K562 (cell line): ENCODE measurements at regions not wholly inside any gene's neighbourhood (a gene's known extent, or its start where the extent isn't known, plus 50 kb on each side); places are given as distances from the start of the nearest gene placed in this dataset.

Experiments used
- ATAC-seq: fragments of 200-7000 bp; cut with Tn5 transposase; 3 replicates; pipeline ENCODE4 v1.9.1; 2020; ENCODE audit warnings: moderate library complexity
- BruUV-seq: library from RNA; stranded (reverse); fragments of 400-500 nt; replicated peaks from 2 replicates; lab custom pipeline; 2021; lab: Mats Ljungman, UMichigan
- CTCF ChIA-PET: fragments of 300-600 bp; formaldehyde crosslinking; extraction: SDS; loops from one replicate; lab custom pipeline; 2021; ENCODE audit warnings: low intra/inter-chr PET ratio; lab: Yijun Ruan, JAX
- POLR2A ChIA-PET: fragments of 300-600, 350-650 bp; sonication (Branson Sonifier 250); formaldehyde crosslinking; extraction: SDS; loops from one replicate; lab custom pipeline; 2021; ENCODE audit warnings: antibody characterized with exemption, inconsistent platforms; lab: Yijun Ruan, JAX
- DNase-seq, 4 experiments: peaks; one replicate each; pipeline versions ENCODE4 v3.0.0 to v3.0.0-alpha.2; 2011 to 2018; ENCODE audit warnings: low spot score in 3 of 4, mixed read lengths in 3 of 4; ENCODE audit errors: extremely low read depth in 1 of 4
- FAIRE-seq: peaks from 2 replicates; lab custom pipeline; 2011; peaks lifted over from hg19 to GRCh38; lab: Jason Lieb, UNC
- H2AFZ ChIP-seq: 2 replicates; pipeline ENCODE4 v1.6.0; 2011; ENCODE audit warnings: low read depth, low read length, control low read depth, inconsistent platforms
- H3K27ac ChIP-seq: fragments of 200-600 bp; 3 replicates; pipeline ENCODE4 v1.8.0; 2011; ENCODE audit warnings: low read depth, mild to moderate bottlenecking, control low read depth, inconsistent platforms, low read length, moderate library complexity, mixed read lengths; ENCODE audit errors: extremely low read depth
- H3K27me3 ChIP-seq, 2 experiments: fragments of 300-600 bp in 1 of 2; 2 replicates in 1 of 2; 3 replicates in 1 of 2; pipeline versions ENCODE4 v1.6.0 to v1.8.0; 2011; ENCODE audit warnings: inconsistent platforms in 2 of 2, low read length in 2 of 2, mild to moderate bottlenecking in 1 of 2, mixed read lengths in 1 of 2, moderate library complexity in 1 of 2; ENCODE audit not compliant: control insufficient read depth in 2 of 2, insufficient read depth in 2 of 2
- H3K36me3 ChIP-seq: fragments of 300-600 bp; 3 replicates; pipeline ENCODE4 v1.8.0; 2011; ENCODE audit warnings: mild to moderate bottlenecking, low read length, inconsistent platforms; ENCODE audit not compliant: control insufficient read depth, insufficient read depth
- H3K4me1 ChIP-seq, 2 experiments: fragments of 200-600 bp in 1 of 2; replicated peaks in 1 of 2; 2 replicates in 1 of 2; 3 replicates in 1 of 2; pipeline versions ENCODE4 v1.5.1 to v1.8.0; 2011; ENCODE audit warnings: inconsistent platforms in 2 of 2, low read length in 2 of 2, mild to moderate bottlenecking in 1 of 2, mixed read lengths in 1 of 2, moderate library complexity in 1 of 2; ENCODE audit not compliant: control insufficient read depth in 2 of 2, insufficient read depth in 2 of 2
- H3K4me2 ChIP-seq: 2 replicates; pipeline ENCODE4 v1.6.1; 2011; ENCODE audit warnings: low read length, control low read depth, inconsistent platforms, mixed read lengths; ENCODE audit not compliant: insufficient read depth
- H3K4me3 ChIP-seq: fragments of 200-600 bp; sonication (generic), shearing (Covaris generic); 2 replicates; pipeline ENCODE4 v1.5.1; 2016; ENCODE audit warnings: control low read depth, inconsistent platforms
- H3K79me2 ChIP-seq: fragments of 200-600 bp; 3 replicates; pipeline ENCODE4 v1.8.0; 2011; ENCODE audit warnings: low read length, inconsistent platforms; ENCODE audit not compliant: control insufficient read depth, insufficient read depth
- H3K9ac ChIP-seq, 2 experiments: 2 replicates each; pipeline versions ENCODE4 v1.6.0 to v1.6.1; 2011; ENCODE audit warnings: low read depth in 2 of 2, low read length in 2 of 2, control low read depth in 1 of 2, inconsistent platforms in 1 of 2, mild to moderate bottlenecking in 1 of 2, mixed read lengths in 1 of 2; ENCODE audit not compliant: insufficient read depth in 1 of 2
- H3K9me1 ChIP-seq: one replicate; pipeline ENCODE4 v1.6.0; 2011; ENCODE audit warnings: inconsistent platforms, mild to moderate bottlenecking, low read length, moderate library complexity; ENCODE audit not compliant: control insufficient read depth, insufficient read depth
- H3K9me3 ChIP-seq: replicated peaks from 2 replicates; pipeline ENCODE4 v1.5.1; 2011; ENCODE audit warnings: low read depth, low read length, inconsistent platforms; ENCODE audit not compliant: control insufficient read depth, insufficient read depth
- H4K20me1 ChIP-seq: replicated peaks from 2 replicates; pipeline ENCODE4 v1.6.1; 2011; ENCODE audit warnings: low read length, inconsistent platforms, mixed read lengths; ENCODE audit not compliant: control insufficient read depth, insufficient read depth
- BRD4 ChIP-seq: fragments of 200-600 bp; sonication (generic); IDR thresholded peaks from 2 replicates; pipeline ENCODE4 v1.6.1; 2017; ENCODE audit warnings: inconsistent platforms
- CBX3 ChIP-seq, 2 experiments: IDR thresholded peaks; 1 replicate in 1 of 2; 2 replicates in 1 of 2; pipeline ENCODE4 v1.6.1; 2012; ENCODE audit warnings: inconsistent platforms in 2 of 2, low read length in 2 of 2, borderline replicate concordance in 1 of 2, control low read depth in 1 of 2
- EP400 ChIP-seq: fragments of 450-650 bp; IDR thresholded peaks from 2 replicates; pipeline ENCODE4 v1.6.1; 2017; ENCODE audit warnings: antibody characterized with exemption, mild to moderate bottlenecking, moderate library complexity
- ZKSCAN1 ChIP-seq: fragments of 150-350 bp; IDR thresholded peaks from 2 replicates; pipeline ENCODE4 v1.6.1; 2016; ENCODE audit warnings: low read depth, low read length
- ZNF280A ChIP-seq: fragments of 450-650 bp; IDR thresholded peaks from 2 replicates; pipeline ENCODE4 v1.6.1; 2018; ENCODE audit warnings: mild to moderate bottlenecking, low read depth; ENCODE audit not compliant: partially characterized antibody
- WGBS: fragments of 100-300 bp; shearing (Covaris generic); methylation state at CpG from one replicate; pipeline ENCODE4 v1.1.6; 2016; ENCODE audit warnings: low coverage, mixed read lengths; ENCODE audit not compliant: insufficient coverage; ENCODE audit errors: missing lambda C conversion rate; 5-methylcytosine and 5-hydroxymethylcytosine counted together
- in situ Hi-C: fragments of 300-500 bp; cut with MboI; formaldehyde crosslinking; loops from 4 replicates; pipeline ENCODE4 v1.15.0; 2018; ENCODE audit warnings: inconsistent platforms, mixed read lengths
- intact Hi-C: fragments of 100-400 bp; cut with micrococcal nuclease; formaldehyde crosslinking; loops from 2 replicates; pipeline ENCODE4 v1.14.2; 2022

DNA sequence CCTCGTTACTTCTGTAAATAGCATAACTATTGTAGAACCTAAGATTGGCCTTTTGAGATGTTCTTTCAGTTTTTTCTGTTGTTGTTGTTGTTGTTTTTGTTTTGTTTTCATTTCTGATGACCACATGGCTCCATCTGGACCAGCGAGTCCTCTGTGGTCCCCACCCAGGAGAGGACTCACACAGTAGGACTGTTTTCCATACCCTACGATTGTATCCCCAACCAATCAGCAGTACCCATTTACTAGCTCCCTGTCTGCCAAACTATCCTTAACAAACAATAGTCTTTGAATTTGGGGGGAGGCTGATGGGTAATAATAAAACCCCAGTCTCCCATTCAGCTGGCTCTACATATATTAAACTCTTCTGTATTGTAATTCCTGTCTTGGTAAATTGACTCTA lies 329.5 kb downstream of the SEMA3D start:
- Histone ChIP-seq H3K79me2 (peaks cover 10% of the 10 kb centered on the region; the same call in 2 of the 3 replicates), H3K9ac (no peak overlapping the region), H3K27me3 (no peaks in the 10 kb centered on the region), H3K9me1 (no peaks in the 10 kb centered on the region), H3K36me3 (peaks cover 24% of the 10 kb centered on the region; the same call in 2 of the 3 replicates), H4K20me1 (no peaks in the 10 kb centered on the region), H2AFZ (no peak overlapping the region), H3K4me2 (no peak overlapping the region), H3K4me1 (no peaks in the 10 kb centered on the region), H3K9me3 (no peaks in the 10 kb centered on the region; the same call in 1 of the 2 replicates), H3K27ac (no peak overlapping the region), H3K4me3 (no peak overlapping the region)
- ChIA-PET CTCF (no interaction called here), POLR2A (interaction anchor here (0.6 to 1.0 kb wide), 3 partner anchors 8 to 93 kb away, joined by 3 read pairs; no protein-coding TSS in a partner anchor)
- in situ Hi-C loops (no loop called here), intact Hi-C loops (no loop called here)
- DNase-seq (no peak), FAIRE-seq (no peak), ATAC-seq (no peak)
- 96% methylated on average over 3 of the region's 3 CpGs for WGBS
- no TSS peak for BruUV-seq
- TF ChIP-seq ZNF280A (peak; percentile 32), EP400 (no peak), CBX3 (IDR thresholded peaks at IDR 0.05; ENCODE audit: borderline replicate concordance in 1 of 2, low read length in 2 of 2) (peak in 1 of 2 experiments; percentile 36; a peak in 1 of 3 replicates), ZKSCAN1 (peak; percentile 94), BRD4 (no peak)
